Type B pancreatic cell (in vitro differentiated cells): ENCODE measurements at regions not wholly inside any gene's neighbourhood (a gene's known extent, or its start where the extent isn't known, plus 50 kb on each side); places are given as distances from the start of the nearest gene placed in this dataset.
A peak's percentile ranks its signal among the peaks of the same experiment; 100 is the strongest.

Source experiments
- DNase-seq: peaks from one replicate; pipeline ENCODE4 v3.0.0; 2021; ENCODE audit warnings: mixed read lengths; ENCODE audit not compliant: unreplicated experiment; ENCODE audit errors: extremely low spot score
- H3K27ac Mint-ChIP-seq: 2 replicates; pipeline ENCODE4 v1.8.0; 2021; ENCODE audit warnings: mild to moderate bottlenecking, mixed read lengths
- H3K27me3 Mint-ChIP-seq: 2 replicates; pipeline ENCODE4 v1.8.0; 2021; ENCODE audit warnings: mixed read lengths
- H3K36me3 Mint-ChIP-seq: 2 replicates; pipeline ENCODE4 v1.8.0; 2021; ENCODE audit warnings: mixed read lengths
- H3K4me1 Mint-ChIP-seq: one replicate; pipeline ENCODE4 v1.8.0; 2021; ENCODE audit warnings: mixed read lengths; ENCODE audit not compliant: unreplicated experiment
- H3K4me3 Mint-ChIP-seq: 2 replicates; pipeline ENCODE4 v1.8.0; 2021; ENCODE audit warnings: mild to moderate bottlenecking, mixed read lengths
- H3K9me3 Mint-ChIP-seq: 2 replicates; pipeline ENCODE4 v1.8.0; 2021; ENCODE audit warnings: mixed read lengths
- TF ChIP-seq, protein P1 (sequence below): fragments of 200-600 bp; sonication (generic); conservative IDR thresholded peaks from 2 replicates; pipeline ENCODE4 v1.5.0; 2021; ENCODE audit warnings: antibody characterized with exemption, mild to moderate bottlenecking

DNA sequence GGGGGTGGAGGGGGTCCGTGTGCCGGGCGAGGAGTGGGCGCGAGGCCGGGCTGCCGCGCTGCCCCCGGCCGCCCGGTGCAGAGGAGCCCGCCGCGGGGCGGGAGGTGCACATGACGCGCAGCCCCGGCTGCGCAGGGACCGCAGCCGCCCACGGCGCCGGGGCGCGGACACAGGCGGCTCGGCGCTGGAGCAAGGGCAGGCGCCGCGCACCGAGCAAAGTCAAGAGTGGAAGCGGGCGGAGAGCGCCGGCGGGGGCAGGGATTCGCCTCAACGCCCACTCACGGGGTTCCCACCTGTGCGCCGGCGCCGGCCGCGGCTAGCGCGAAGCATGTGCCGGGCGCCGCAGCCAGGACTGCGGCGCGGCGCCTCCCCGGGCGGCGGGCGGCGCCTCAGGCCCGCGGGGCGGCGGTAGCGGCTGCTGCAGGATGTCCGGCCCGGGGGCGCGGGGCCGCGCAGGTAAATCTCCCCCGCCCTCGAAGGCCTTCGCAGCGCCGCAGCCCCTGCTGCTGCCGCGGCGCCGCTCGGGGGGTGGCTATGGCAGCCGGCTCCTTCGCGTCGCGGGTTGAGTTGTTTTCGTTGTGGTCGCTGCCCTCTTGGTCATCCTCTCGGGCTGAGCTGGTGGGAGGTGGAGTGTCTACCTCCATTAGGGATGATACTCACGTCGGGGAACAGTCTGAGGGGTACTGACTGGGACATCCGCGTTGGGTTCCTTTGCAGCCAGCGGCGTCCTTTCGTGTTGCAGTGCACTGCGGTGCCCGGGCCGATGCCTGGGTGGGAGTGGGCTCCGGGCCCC, 216.3 kb upstream of the DTNA start:
- Mint-ChIP-seq H3K27ac (peak overlapping the region; percentile 34), H3K4me1 (peaks cover 4% of the 10 kb centered on the region), H3K36me3 (no peaks in the 10 kb centered on the region), H3K4me3 (peak overlapping the region; percentile 86), H3K9me3 (no peaks in the 10 kb centered on the region), H3K27me3 (peaks cover 69% of the 10 kb centered on the region)
- TF ChIP-seq, protein P1, sequence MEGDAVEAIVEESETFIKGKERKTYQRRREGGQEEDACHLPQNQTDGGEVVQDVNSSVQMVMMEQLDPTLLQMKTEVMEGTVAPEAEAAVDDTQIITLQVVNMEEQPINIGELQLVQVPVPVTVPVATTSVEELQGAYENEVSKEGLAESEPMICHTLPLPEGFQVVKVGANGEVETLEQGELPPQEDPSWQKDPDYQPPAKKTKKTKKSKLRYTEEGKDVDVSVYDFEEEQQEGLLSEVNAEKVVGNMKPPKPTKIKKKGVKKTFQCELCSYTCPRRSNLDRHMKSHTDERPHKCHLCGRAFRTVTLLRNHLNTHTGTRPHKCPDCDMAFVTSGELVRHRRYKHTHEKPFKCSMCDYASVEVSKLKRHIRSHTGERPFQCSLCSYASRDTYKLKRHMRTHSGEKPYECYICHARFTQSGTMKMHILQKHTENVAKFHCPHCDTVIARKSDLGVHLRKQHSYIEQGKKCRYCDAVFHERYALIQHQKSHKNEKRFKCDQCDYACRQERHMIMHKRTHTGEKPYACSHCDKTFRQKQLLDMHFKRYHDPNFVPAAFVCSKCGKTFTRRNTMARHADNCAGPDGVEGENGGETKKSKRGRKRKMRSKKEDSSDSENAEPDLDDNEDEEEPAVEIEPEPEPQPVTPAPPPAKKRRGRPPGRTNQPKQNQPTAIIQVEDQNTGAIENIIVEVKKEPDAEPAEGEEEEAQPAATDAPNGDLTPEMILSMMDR: no peak
- peak; percentile 68 for DNase-seq

DNA sequence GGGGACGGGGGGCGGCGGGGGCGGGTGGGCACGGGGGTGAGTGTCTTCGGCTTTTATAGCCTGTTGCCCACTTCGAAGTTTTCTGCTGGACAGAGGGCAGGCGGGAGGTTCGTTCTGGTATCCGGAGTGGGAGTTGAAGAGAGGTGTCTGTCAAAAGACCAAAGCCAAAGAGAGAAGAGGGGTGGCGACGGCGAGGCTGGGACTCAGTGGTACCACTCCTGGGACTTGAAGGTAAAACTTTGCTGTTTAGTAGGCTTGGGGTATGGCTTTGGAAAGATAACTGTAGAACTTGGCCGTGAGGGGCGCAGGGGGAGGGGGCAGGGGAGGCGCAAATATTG, 215.8 kb upstream of the DTNA start:
- TF ChIP-seq, protein P1: no peak
- Mint-ChIP-seq H3K4me3 (peak overlapping the region; percentile 79), H3K36me3 (no peaks in the 10 kb centered on the region), H3K27me3 (peaks cover 69% of the 10 kb centered on the region), H3K27ac (peak overlapping the region; percentile 34), H3K4me1 (peaks cover 4% of the 10 kb centered on the region), H3K9me3 (no peaks in the 10 kb centered on the region)
- no peak for DNase-seq

DNA sequence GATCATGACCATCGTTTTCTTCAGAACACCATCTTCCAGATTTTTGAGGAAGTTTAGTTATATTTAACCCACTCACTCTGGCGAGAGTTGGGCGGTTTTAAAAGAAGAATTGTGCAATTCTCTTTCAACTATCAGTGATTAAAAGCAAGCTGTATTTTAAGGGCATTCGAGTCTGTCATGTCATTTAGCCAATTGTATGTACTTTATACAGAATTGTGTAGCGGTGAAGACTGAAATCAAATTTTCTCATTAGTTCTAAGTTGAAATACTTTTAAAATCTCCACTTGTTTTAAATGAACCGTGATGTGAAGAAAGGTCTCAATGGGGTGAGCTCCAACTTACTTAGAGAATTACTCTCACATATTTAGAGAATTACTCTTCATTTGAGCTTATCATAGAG, 214.6 kb upstream of the DTNA start:
- TF ChIP-seq, protein P1: no peak
- Mint-ChIP-seq H3K27me3 (peaks cover 62% of the 10 kb centered on the region), H3K36me3 (no peaks in the 10 kb centered on the region), H3K27ac (no peak overlapping the region), H3K4me3 (no peak overlapping the region), H3K4me1 (peaks cover 4% of the 10 kb centered on the region), H3K9me3 (no peaks in the 10 kb centered on the region)
- no peak for DNase-seq

DNA sequence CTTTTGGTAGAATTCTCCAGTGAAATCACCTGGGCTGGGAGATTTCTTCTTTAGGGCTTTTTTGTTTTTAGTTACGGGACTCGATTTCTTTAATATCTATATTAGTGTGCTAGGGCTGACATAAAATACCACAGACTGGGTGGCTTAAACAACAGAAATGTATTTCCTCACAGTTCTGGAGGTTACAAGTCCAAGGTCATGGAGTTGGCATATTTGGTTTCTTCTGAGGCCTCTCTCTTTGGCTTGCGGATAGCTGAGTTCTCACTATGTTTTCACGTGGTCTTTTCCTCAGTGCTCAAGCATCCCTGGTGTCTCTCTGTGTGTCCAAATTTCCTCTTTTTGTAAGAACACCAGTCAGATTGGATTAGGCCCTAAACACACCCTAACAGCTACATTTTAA, 208.5 kb upstream of the DTNA start:
- H3K36me3 Mint-ChIP-seq: no peaks in the 10 kb centered on the region

DNA sequence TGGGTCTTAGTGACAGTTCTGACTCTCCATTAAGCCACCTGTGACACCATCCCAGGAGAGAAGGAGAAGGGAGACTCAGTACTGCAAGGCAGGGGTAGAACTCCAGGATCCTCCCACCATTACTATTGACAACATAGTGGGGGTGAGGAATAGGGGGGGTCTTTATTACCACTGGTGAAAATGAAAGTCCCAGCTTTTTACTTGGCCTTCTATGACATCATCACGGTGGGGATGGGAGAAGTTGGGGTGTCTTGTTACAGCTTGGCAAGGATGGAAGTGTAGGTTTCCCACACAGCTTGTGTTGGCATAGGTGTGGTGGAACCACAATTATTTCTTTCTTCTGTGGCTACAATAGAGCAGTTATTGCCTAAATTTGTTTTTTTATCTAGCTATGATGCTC, 203.9 kb upstream of the DTNA start:
- Mint-ChIP-seq H3K9me3 (no peaks in the 10 kb centered on the region), H3K27me3 (no peaks in the 10 kb centered on the region)

More for the DNA sequence above, 208.5 kb upstream of the DTNA start:
- Mint-ChIP-seq H3K9me3 (no peaks in the 10 kb centered on the region), H3K4me3 (no peak overlapping the region), H3K27ac (no peak overlapping the region), H3K4me1 (no peaks in the 10 kb centered on the region), H3K27me3 (peaks cover 9% of the 10 kb centered on the region)
- TF ChIP-seq, protein P1: no peak
- DNase-seq: no peak

More for the DNA sequence above, 203.9 kb upstream of the DTNA start:
- H3K4me1 Mint-ChIP-seq: no peaks in the 10 kb centered on the region
- H3K4me3 Mint-ChIP-seq: no peak overlapping the region
- H3K36me3 Mint-ChIP-seq: no peaks in the 10 kb centered on the region
- no peak overlapping the region for H3K27ac Mint-ChIP-seq
- TF ChIP-seq, protein P1: no peak
- no peak for DNase-seq
